Upper lobe of right lung (tissue), 1 donor: ENCODE measurements at regions not wholly inside any gene's neighbourhood (a gene's known extent, or its start where the extent isn't known, plus 50 kb on each side); places are given as distances from the start of the nearest gene placed in this dataset. TPM values are rescaled to one million over a fixed set of nuclear protein-coding genes. Genes with fewer than 3 reads are reported as not detected.

ENCODE experiments used
- ATAC-seq: fragments of 200-7000 bp; cut with Tn5 transposase; one replicate; pipeline ENCODE4 v1.9.1; 2020; ENCODE audit warnings: mild to moderate bottlenecking, moderate library complexity
- DNase-seq: peaks from one replicate; pipeline ENCODE4 v3.0.0-alpha.2; 2020
- H3K27ac ChIP-seq: fragments of 200-600 bp; one replicate; pipeline ENCODE4 v1.8.0; 2022
- H3K27me3 ChIP-seq: fragments of 200-600 bp; one replicate; pipeline ENCODE4 v1.8.0; 2022; ENCODE audit warnings: mild to moderate bottlenecking
- H3K36me3 ChIP-seq: fragments of 200-600 bp; one replicate; pipeline ENCODE4 v1.8.0; 2022
- H3K4me1 ChIP-seq: fragments of 200-600 bp; one replicate; pipeline ENCODE4 v1.8.0; 2022
- H3K4me3 ChIP-seq: fragments of 200-600 bp; one replicate; pipeline ENCODE4 v1.8.0; 2022; ENCODE audit warnings: mild to moderate bottlenecking
- H3K9me3 ChIP-seq: fragments of 200-600 bp; one replicate; pipeline ENCODE4 v1.8.0; 2022
- CTCF ChIP-seq: fragments of 200-600 bp; IDR thresholded peaks from one replicate; pipeline ENCODE4 v1.8.0; 2022; ENCODE audit warnings: antibody characterized with exemption
- intact Hi-C: fragments of 100-400 bp; cut with DNase I; formaldehyde crosslinking; loops from one replicate; pipeline ENCODE4 v1.11.0; 2022
- microRNA-seq: library from miRNA; unstranded; fragments of <30 nt; microRNA quantifications from one replicate; pipeline ENCODE4 v1.2.0, GENCODE V29; 2020; ENCODE audit warnings: borderline microRNAs expressed
- donor health status: DM: no; HTN: yes; CAD: no; lungs with severe emphysema.

DNA sequence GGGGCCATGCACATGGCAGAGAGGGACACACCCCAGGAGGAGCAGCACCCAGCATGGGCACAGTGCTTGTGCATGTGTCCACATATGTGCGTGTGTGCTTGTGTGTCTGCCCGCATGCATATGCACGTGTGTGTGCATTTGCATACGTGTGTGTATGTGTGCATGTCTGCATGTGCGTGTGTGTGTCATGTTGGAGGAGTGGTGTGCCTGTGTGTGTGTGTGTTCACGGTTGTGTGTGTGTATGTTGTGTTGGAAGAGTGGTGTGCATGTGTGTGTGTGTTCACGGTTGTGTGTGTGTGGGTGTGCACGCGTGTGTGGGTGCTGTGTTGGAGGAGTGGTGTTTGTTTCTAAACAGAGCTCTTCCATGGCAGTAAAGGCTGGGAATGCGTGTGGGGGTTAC lies 50.7 kb upstream of the SLCO4A1 start:
- Histone ChIP-seq H3K27ac (no peak overlapping the region), H3K4me3 (no peak overlapping the region), H3K4me1 (no peaks in the 10 kb centered on the region), H3K9me3 (no peaks in the 10 kb centered on the region), H3K27me3 (peaks cover 13% of the 10 kb centered on the region), H3K36me3 (no peaks in the 10 kb centered on the region)
- TF ChIP-seq CTCF = no peak
- intact Hi-C loops = no loop called here
- DNase-seq = no peak
- ATAC-seq = no peak

Small RNAs in the stretch of these regions (microRNA-seq; reads per million reads assigned to microRNA genes)
- gene MIR1-1 (2.3 reads per million, percentile 13 among the genes with 10 or more reads in this experiment), gene MIR133A2 (not detected)
